MM.1S (cell line): ENCODE measurements at regions not wholly inside any gene's neighbourhood (a gene's known extent, or its start where the extent isn't known, plus 50 kb on each side); places are given as distances from the start of the nearest gene placed in this dataset.

ENCODE experiments used
- DNase-seq: peaks from one replicate; pipeline ENCODE4 v3.0.0-alpha.2; 2015
- H2AFZ ChIP-seq: fragments of 300-600 bp; sonication (generic); 2 replicates; pipeline ENCODE4 v1.6.0; 2016; ENCODE audit warnings: antibody characterized with exemption, low read length
- H3F3A ChIP-seq: fragments of 300-600 bp; sonication (generic); 2 replicates; pipeline ENCODE4 v1.6.1; 2016; ENCODE audit warnings: mild to moderate bottlenecking, antibody characterized with exemption, low read length, moderate library complexity, mixed read lengths; ENCODE audit not compliant: insufficient read depth
- H3K27ac ChIP-seq: fragments of 300-600 bp; sonication (generic); 2 replicates; pipeline ENCODE4 v1.5.1; 2016; ENCODE audit warnings: mild to moderate bottlenecking, low read length
- H3K27me3 ChIP-seq: fragments of 300-600 bp; sonication (generic); replicated peaks from 2 replicates; pipeline ENCODE4 v1.6.0; 2016; ENCODE audit warnings: low read length; ENCODE audit not compliant: insufficient read depth
- H3K36me3 ChIP-seq: fragments of 300-600 bp; sonication (generic); replicated peaks from 2 replicates; pipeline ENCODE4 v1.6.1; 2016; ENCODE audit warnings: mild to moderate bottlenecking, low read length, mixed read lengths; ENCODE audit not compliant: insufficient read depth
- H3K4me1 ChIP-seq: fragments of 300-600 bp; sonication (generic); 2 replicates; pipeline ENCODE4 v1.6.1; 2016; ENCODE audit warnings: low read length, mixed read lengths
- H3K4me2 ChIP-seq: fragments of 300-600 bp; sonication (generic); 2 replicates; pipeline ENCODE4 v1.6.0; 2016; ENCODE audit warnings: low read depth, low read length
- H3K4me3 ChIP-seq: fragments of 300-600 bp; sonication (generic); 2 replicates; pipeline ENCODE4 v1.5.1; 2016; ENCODE audit warnings: low read length, mixed read lengths
- H3K79me2 ChIP-seq: fragments of 300-600 bp; sonication (generic); 2 replicates; pipeline ENCODE4 v1.6.1; 2016; ENCODE audit warnings: mixed run types, low read length, mixed read lengths
- H3K9ac ChIP-seq: fragments of 300-600 bp; sonication (generic); 2 replicates; pipeline ENCODE4 v1.6.1; 2016; ENCODE audit warnings: low read length, mixed read lengths
- H3K9me2 ChIP-seq: fragments of 300-600 bp; sonication (generic); replicated peaks from 2 replicates; pipeline ENCODE4 v1.6.1; 2016; ENCODE audit warnings: mild to moderate bottlenecking, low read length, mixed read lengths; ENCODE audit not compliant: insufficient read depth
- H3K9me3 ChIP-seq: fragments of 300-600 bp; sonication (generic); replicated peaks from 2 replicates; pipeline ENCODE4 v1.6.1; 2016; ENCODE audit warnings: mild to moderate bottlenecking, low read length, mixed read lengths; ENCODE audit not compliant: insufficient read depth
- H4K20me1 ChIP-seq: fragments of 300-600 bp; sonication (generic); 2 replicates; pipeline ENCODE4 v1.6.1; 2016; ENCODE audit warnings: mild to moderate bottlenecking, low read length, moderate library complexity, mixed read lengths; ENCODE audit not compliant: insufficient read depth
- CTCF ChIP-seq: fragments of 300-600 bp; sonication (generic); IDR thresholded peaks from 2 replicates; pipeline ENCODE4 v1.5.1; 2016; ENCODE audit warnings: antibody characterized with exemption, low read length, mixed read lengths
- EZH2 ChIP-seq: fragments of 300-600 bp; sonication (generic); optimal IDR thresholded peaks from 2 replicates; pipeline ENCODE3; 2017; ENCODE audit warnings: low read depth, mild to moderate bottlenecking, antibody characterized with exemption, low read length, mixed read lengths
- EZH2phosphoT487 ChIP-seq: fragments of 300-600 bp; sonication (generic); IDR thresholded peaks from 2 replicates; pipeline ENCODE4 v1.6.1; 2018; ENCODE audit warnings: antibody characterized with exemption, low read length

- H3K79me2 ChIP-seq = no peaks in the 10 kb centered on the region
- no peak overlapping the region for H3K4me3 ChIP-seq
- no peaks in the 10 kb centered on the region for H3K27me3 ChIP-seq
- H3K9me3 ChIP-seq = no peaks in the 10 kb centered on the region
- H3K4me2 ChIP-seq = no peak overlapping the region
- no peaks in the 10 kb centered on the region for H3K9me2 ChIP-seq
- no peaks in the 10 kb centered on the region for H4K20me1 ChIP-seq
- TF ChIP-seq EZH2 (no peak), CTCF (no peak), EZH2phosphoT487 (no peak)
- H2AFZ ChIP-seq = no peak overlapping the region
- DNase-seq = no peak
- no peak overlapping the region for H3K9ac ChIP-seq
- no peaks in the 10 kb centered on the region for H3K4me1 ChIP-seq
- no peak overlapping the region for H3K27ac ChIP-seq
- H3F3A ChIP-seq = no peaks in the 10 kb centered on the region
- H3K36me3 ChIP-seq = no peaks in the 10 kb centered on the region
Observed at GRCh38 chr2:21270708-21271122, 146.9 kb downstream of the TDRD15 start.

GRCh38 chr2:21276163-21276562, 152.4 kb downstream of the TDRD15 start:
- TF ChIP-seq EZH2phosphoT487 (no peak), EZH2 (no peak), CTCF (no peak)
- Histone ChIP-seq H3K4me1 (no peaks in the 10 kb centered on the region), H3K27ac (no peak overlapping the region), H3K4me2 (no peak overlapping the region), H3K36me3 (no peaks in the 10 kb centered on the region), H4K20me1 (no peaks in the 10 kb centered on the region), H3K9me3 (no peaks in the 10 kb centered on the region), H3K4me3 (no peak overlapping the region), H3K79me2 (no peaks in the 10 kb centered on the region), H3K9me2 (no peaks in the 10 kb centered on the region), H3K27me3 (no peaks in the 10 kb centered on the region), H3K9ac (no peak overlapping the region), H2AFZ (no peak overlapping the region), H3F3A (no peaks in the 10 kb centered on the region)
- no peak for DNase-seq

GRCh38 chr2:21277068-21278056, 153.6 kb downstream of the TDRD15 start:
- H3K9ac ChIP-seq = no peak overlapping the region
- H3K79me2 ChIP-seq = no peaks in the 10 kb centered on the region
- H3K36me3 ChIP-seq = no peaks in the 10 kb centered on the region
- no peak for DNase-seq
- no peaks in the 10 kb centered on the region for H3K9me2 ChIP-seq
- H3K27me3 ChIP-seq = no peaks in the 10 kb centered on the region
- no peaks in the 10 kb centered on the region for H4K20me1 ChIP-seq
- no peak overlapping the region for H2AFZ ChIP-seq
- H3K9me3 ChIP-seq = no peaks in the 10 kb centered on the region
- no peaks in the 10 kb centered on the region for H3F3A ChIP-seq
- TF ChIP-seq CTCF = no peak
- no peak for TF ChIP-seq EZH2phosphoT487
- TF ChIP-seq EZH2 = no peak
- no peak overlapping the region for H3K4me2 ChIP-seq
- no peak overlapping the region for H3K4me3 ChIP-seq
- no peak overlapping the region for H3K27ac ChIP-seq
- no peaks in the 10 kb centered on the region for H3K4me1 ChIP-seq
